GM19239 (cell line): ENCODE measurements at regions not wholly inside any gene's neighbourhood (a gene's known extent, or its start where the extent isn't known, plus 50 kb on each side); places are given as distances from the start of the nearest gene placed in this dataset.

ENCODE experiments used
- DNase-seq: peaks from one replicate; pipeline ENCODE4 v3.0.0; 2011; ENCODE audit warnings: low spot score; ENCODE audit not compliant: insufficient read length
- FAIRE-seq: peaks from 2 replicates; lab custom pipeline; 2011; peaks lifted over from hg19 to GRCh38; lab: Jason Lieb, UNC

GRCh38 chr7:124692425-124692824, 73.2 kb downstream of the GPR37 start:
- DNase-seq: no peak
- FAIRE-seq: no peak

GRCh38 chr7:124690840-124691239, 74.8 kb downstream of the GPR37 start:
- FAIRE-seq (no peak), DNase-seq (no peak)

GRCh38 chr7:124689931-124690330, 75.7 kb downstream of the GPR37 start:
- DNase-seq: no peak
- no peak for FAIRE-seq

GRCh38 chr7:124689523-124689922, 76.1 kb downstream of the GPR37 start:
- DNase-seq (no peak), FAIRE-seq (no peak)

- DNase-seq (no peak), FAIRE-seq (no peak)
Measured at GRCh38 chr7:124688991-124689390, 76.6 kb downstream of the GPR37 start.

- FAIRE-seq: no peak
Measured at GRCh38 chr7:124686543-124687171, 78.9 kb downstream of the GPR37 start.

GRCh38 chr7:124681946-124682345, 83.6 kb downstream of the GPR37 start:
- FAIRE-seq (no peak), DNase-seq (no peak)

More at GRCh38 chr7:124686543-124687171, 78.9 kb downstream of the GPR37 start:
- DNase-seq: no peak

GRCh38 chr7:124680304-124680703, 85.3 kb downstream of the GPR37 start:
- DNase-seq: no peak
- no peak for FAIRE-seq

GRCh38 chr7:124679586-124680225, 85.9 kb downstream of the GPR37 start:
- DNase-seq (no peak), FAIRE-seq (no peak)

- FAIRE-seq: no peak
- DNase-seq: no peak
Measured at GRCh38 chr7:124679146-124679545, 86.4 kb downstream of the GPR37 start.

GRCh38 chr7:124674451-124674850, 91.1 kb downstream of the GPR37 start:
- DNase-seq (no peak), FAIRE-seq (no peak)

- FAIRE-seq (no peak), DNase-seq (no peak)
Measured at GRCh38 chr7:124672011-124672410, 93.6 kb downstream of the GPR37 start.

- FAIRE-seq (no peak), DNase-seq (no peak)
Measured at GRCh38 chr7:124667312-124668153, 98.1 kb downstream of the GPR37 start.

GRCh38 chr7:124662937-124663336, 102.7 kb downstream of the GPR37 start:
- DNase-seq (no peak), FAIRE-seq (no peak)

GRCh38 chr7:124662372-124662771, 103.2 kb downstream of the GPR37 start:
- FAIRE-seq: no peak
- DNase-seq: no peak

- no peak for DNase-seq
- FAIRE-seq: no peak
Measured at GRCh38 chr7:124655990-124656389, 109.6 kb downstream of the GPR37 start.

- no peak for FAIRE-seq
- no peak for DNase-seq
Measured at GRCh38 chr7:124652237-124652636, 113.4 kb downstream of the GPR37 start.

- FAIRE-seq (no peak), DNase-seq (no peak)
Measured at GRCh38 chr7:124651136-124651535, 114.5 kb downstream of the GPR37 start.

GRCh38 chr7:124649397-124650014, 116.1 kb downstream of the GPR37 start:
- FAIRE-seq: no peak
- DNase-seq: no peak

GRCh38 chr7:124647630-124648306, 117.8 kb downstream of the GPR37 start:
- DNase-seq (no peak), FAIRE-seq (no peak)
